Uterus (tissue), 3 donors: ENCODE measurements at regions not wholly inside any gene's neighbourhood (a gene's known extent, or its start where the extent isn't known, plus 50 kb on each side); places are given as distances from the start of the nearest gene placed in this dataset.

ENCODE experiments used
- DNase-seq, 2 donors: peaks; one replicate each; pipeline ENCODE4 v3.0.0-alpha.2; 2019 to 2020
- H3K27ac ChIP-seq, 2 donors: fragments of 200-600 bp; sonication (generic); 1 replicate in 1 of 2; 2 replicates in 1 of 2; pipeline ENCODE4 v1.5.1; 2016 to 2018
- H3K27me3 ChIP-seq, 2 donors: fragments of 200-600 bp; sonication (generic); one replicate each; pipeline ENCODE4 v1.5.1; 2018 to 2019; ENCODE audit warnings: control low read depth in 1 of 2
- H3K36me3 ChIP-seq, 2 donors: fragments of 200-600 bp; sonication (generic); one replicate each; pipeline ENCODE4 v1.5.1; 2019; ENCODE audit warnings: control low read depth in 1 of 2
- H3K4me1 ChIP-seq, 2 donors: fragments of 200-600 bp; sonication (generic); one replicate each; pipeline ENCODE4 v1.5.1; 2018 to 2019; ENCODE audit warnings: control low read depth in 1 of 2
- H3K4me3 ChIP-seq, 2 donors: fragments of 200-600 bp; sonication (generic); 1 replicate in 1 of 2; 2 replicates in 1 of 2; pipeline ENCODE4 v1.5.1; 2018 to 2019; ENCODE audit warnings: mild to moderate bottlenecking in 1 of 2
- H3K9me3 ChIP-seq, 2 donors: fragments of 200-600 bp; sonication (generic); one replicate each; pipeline ENCODE4 v1.5.1; 2019; ENCODE audit warnings: control low read depth in 1 of 2
- CTCF ChIP-seq, 4 experiments: fragments of 200-600 bp in 2 of 4; fragments of 450-650 bp in 2 of 4; sonication (generic) in 2 of 4; IDR thresholded peaks; one replicate each; pipeline ENCODE4 v1.5.1; 2016 to 2019; ENCODE audit warnings: antibody characterized with exemption in 4 of 4, mild to moderate bottlenecking in 2 of 4, moderate library complexity in 1 of 4
- POLR2A ChIP-seq, 2 donors: fragments of 450-650 bp; IDR thresholded peaks; one replicate each; pipeline ENCODE4 v1.6.1; 2016; ENCODE audit warnings: antibody characterized with exemption in 2 of 2, mild to moderate bottlenecking in 1 of 2, moderate library complexity in 1 of 2
- intact Hi-C: fragments of 100-400 bp; cut with DNase I; formaldehyde crosslinking; loops from one replicate; pipeline ENCODE4 v1.15.1; 2023; ENCODE audit warnings: low total_unique reads
- donor health status: DM: yes; HTN: yes; CAD: no.

GRCh38 chr1:209454340-209454994, 129.0 kb upstream of the CAMK1G start:
- Histone ChIP-seq H3K9me3 (no peaks in the 10 kb centered on the region), H3K27ac (no peak overlapping the region), H3K4me1 (no peaks in the 10 kb centered on the region), H3K4me3 (no peak overlapping the region), H3K27me3 (no peaks in the 10 kb centered on the region), H3K36me3 (no peaks in the 10 kb centered on the region)
- intact Hi-C loops, result no loop called here
- no peak for DNase-seq
- TF ChIP-seq CTCF (IDR thresholded peaks at IDR 0.05), result no peak
- TF ChIP-seq POLR2A (IDR thresholded peaks at IDR 0.05), result no peak

- H3K9me3 ChIP-seq, result no peaks in the 10 kb centered on the region
- no peaks in the 10 kb centered on the region for H3K4me1 ChIP-seq
- intact Hi-C loops, result no loop called here
- no peak for DNase-seq
- no peaks in the 10 kb centered on the region for H3K27me3 ChIP-seq
- H3K36me3 ChIP-seq, result no peaks in the 10 kb centered on the region
- no peak overlapping the region for H3K27ac ChIP-seq
- TF ChIP-seq CTCF (IDR thresholded peaks at IDR 0.05) (no peak), POLR2A (IDR thresholded peaks at IDR 0.05) (no peak)
- H3K4me3 ChIP-seq, result no peak overlapping the region
These were observed 128.4 kb upstream of the CAMK1G start for GRCh38 chr1:209455145-209455544.

- Histone ChIP-seq H3K4me3 (no peak overlapping the region), H3K27ac (no peak overlapping the region), H3K4me1 (no peaks in the 10 kb centered on the region), H3K27me3 (no peaks in the 10 kb centered on the region), H3K9me3 (no peaks in the 10 kb centered on the region), H3K36me3 (no peaks in the 10 kb centered on the region)
- no peak for TF ChIP-seq CTCF (IDR thresholded peaks at IDR 0.05)
- TF ChIP-seq POLR2A (IDR thresholded peaks at IDR 0.05), result no peak
- intact Hi-C loops, result no loop called here
- no peak for DNase-seq
These were observed 127.7 kb upstream of the CAMK1G start for GRCh38 chr1:209455661-209456358.

DNA sequence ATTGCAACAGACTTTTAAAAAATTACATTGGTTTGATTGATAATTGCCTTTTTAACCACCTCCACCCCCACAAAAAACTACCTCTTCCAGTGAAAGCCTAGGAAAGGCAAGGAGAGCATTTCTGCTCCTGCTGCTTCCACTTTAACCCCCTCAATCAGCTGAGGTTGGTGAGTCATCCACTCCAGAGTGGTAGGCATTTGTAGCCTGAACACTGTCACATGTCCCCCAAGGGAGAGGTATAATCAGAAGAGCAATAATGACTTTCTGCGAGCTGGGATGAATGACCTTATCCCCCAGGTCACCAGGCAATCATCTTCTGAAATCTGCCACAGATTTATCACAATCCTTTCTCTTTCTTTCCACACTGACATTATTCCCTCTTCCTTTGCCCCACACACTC, 126.6 kb upstream of the CAMK1G start:
- no peak for DNase-seq
- Histone ChIP-seq H3K4me1 (no peaks in the 10 kb centered on the region), H3K9me3 (no peaks in the 10 kb centered on the region), H3K27me3 (no peaks in the 10 kb centered on the region), H3K4me3 (no peak overlapping the region), H3K36me3 (no peaks in the 10 kb centered on the region), H3K27ac (no peak overlapping the region)
- TF ChIP-seq POLR2A (IDR thresholded peaks at IDR 0.05) (no peak), CTCF (IDR thresholded peaks at IDR 0.05) (no peak)
- intact Hi-C loops, result no loop called here

- Histone ChIP-seq H3K4me3 (no peak overlapping the region), H3K9me3 (no peaks in the 10 kb centered on the region), H3K27ac (no peak overlapping the region), H3K27me3 (no peaks in the 10 kb centered on the region), H3K36me3 (no peaks in the 10 kb centered on the region), H3K4me1 (no peaks in the 10 kb centered on the region)
- DNase-seq, result no peak
- TF ChIP-seq POLR2A (IDR thresholded peaks at IDR 0.05), result no peak
- intact Hi-C loops, result no loop called here
These were observed 126.0 kb upstream of the CAMK1G start for GRCh38 chr1:209457401-209458125.
